ENCODE measurements at regions not wholly inside any gene's neighbourhood (a gene's known extent, or its start where the extent isn't known, plus 50 kb on each side); places are given as distances from the start of the nearest gene placed in this dataset.

DNA sequence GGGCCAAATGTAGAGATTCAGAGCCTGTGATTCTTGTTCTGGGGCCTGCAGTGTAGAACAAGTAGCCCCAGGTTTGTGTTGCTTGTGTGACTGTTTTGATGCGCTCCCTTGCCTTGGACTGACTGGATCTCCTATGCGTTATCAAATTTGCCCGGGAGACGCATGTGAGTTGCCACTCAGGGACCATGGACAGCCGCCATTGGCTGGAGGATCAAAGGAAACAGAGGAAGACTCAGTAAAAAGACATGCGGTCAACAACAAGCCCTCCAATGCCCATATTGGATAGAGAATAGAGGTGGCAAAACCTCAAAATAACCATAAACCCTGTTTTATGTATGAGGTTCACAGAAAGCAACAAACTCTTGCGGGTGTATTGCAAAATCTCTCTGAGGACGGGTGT lies 327.5 kb upstream of the IGFBP7 start:
- 4% methylated on average over 7 of the region's 8 CpGs for WGBS (ENCODE audit: low lambda C conversion rate)
- DNase-seq (ENCODE audit: low spot score) (no peak), ATAC-seq (no peak), FAIRE-seq (no peak)
- no peaks in the 10 kb centered on the region for H4K20me1 ChIP-seq (ENCODE audit: insufficient read depth, low read length)
- H3K4me2 ChIP-seq (ENCODE audit: low read depth, low read length) = no peak overlapping the region
- H3K9me3 ChIP-seq (ENCODE audit: low read length) = no peaks in the 10 kb centered on the region
- H3K36me3 ChIP-seq (replicated peaks in 1 of 2; ENCODE audit: control insufficient read depth in 1 of 2, insufficient read depth in 2 of 2, low read length in 2 of 2) = no peaks in the 10 kb centered on the region
- in situ Hi-C loops (cut with HindIII; ENCODE audit: extremely low pct_ligation_motif_present, low pct_unique_long_range_greater_than_20kb) (no loop called here), intact Hi-C loops (cut with micrococcal nuclease; ENCODE audit: unreplicated experiment) (no loop called here)
- H3K27me3 ChIP-seq (ENCODE audit: control insufficient read depth in 1 of 2, insufficient read depth in 2 of 2, low read length in 2 of 2) = no peaks in the 10 kb centered on the region; a peak in 1 of 5 replicates
- H2AFZ ChIP-seq (ENCODE audit: low read length) = no peak overlapping the region
- ChIA-PET POLR2A (no interaction called here), CTCF (ENCODE audit: low intra/inter-chr PET ratio, low total read pairs) (no interaction called here)
- H3K4me3 ChIP-seq (replicated peaks in 1 of 3; ENCODE audit: insufficient read depth in 1 of 3, low read depth in 2 of 3, low read length in 3 of 3) = no peak overlapping the region
- H3K9ac ChIP-seq (ENCODE audit: insufficient read depth, low read depth, low read length) = no peak overlapping the region
- H3K4me1 ChIP-seq (ENCODE audit: insufficient read depth, low read length) = no peaks in the 10 kb centered on the region
- TF ChIP-seq SOX6 (IDR thresholded peaks at IDR 0.05) = no peak
- TF ChIP-seq SOX6 (CRISPR knock-in tag; IDR thresholded peaks at IDR 0.05) = no peak
- TF ChIP-seq, protein P1, sequence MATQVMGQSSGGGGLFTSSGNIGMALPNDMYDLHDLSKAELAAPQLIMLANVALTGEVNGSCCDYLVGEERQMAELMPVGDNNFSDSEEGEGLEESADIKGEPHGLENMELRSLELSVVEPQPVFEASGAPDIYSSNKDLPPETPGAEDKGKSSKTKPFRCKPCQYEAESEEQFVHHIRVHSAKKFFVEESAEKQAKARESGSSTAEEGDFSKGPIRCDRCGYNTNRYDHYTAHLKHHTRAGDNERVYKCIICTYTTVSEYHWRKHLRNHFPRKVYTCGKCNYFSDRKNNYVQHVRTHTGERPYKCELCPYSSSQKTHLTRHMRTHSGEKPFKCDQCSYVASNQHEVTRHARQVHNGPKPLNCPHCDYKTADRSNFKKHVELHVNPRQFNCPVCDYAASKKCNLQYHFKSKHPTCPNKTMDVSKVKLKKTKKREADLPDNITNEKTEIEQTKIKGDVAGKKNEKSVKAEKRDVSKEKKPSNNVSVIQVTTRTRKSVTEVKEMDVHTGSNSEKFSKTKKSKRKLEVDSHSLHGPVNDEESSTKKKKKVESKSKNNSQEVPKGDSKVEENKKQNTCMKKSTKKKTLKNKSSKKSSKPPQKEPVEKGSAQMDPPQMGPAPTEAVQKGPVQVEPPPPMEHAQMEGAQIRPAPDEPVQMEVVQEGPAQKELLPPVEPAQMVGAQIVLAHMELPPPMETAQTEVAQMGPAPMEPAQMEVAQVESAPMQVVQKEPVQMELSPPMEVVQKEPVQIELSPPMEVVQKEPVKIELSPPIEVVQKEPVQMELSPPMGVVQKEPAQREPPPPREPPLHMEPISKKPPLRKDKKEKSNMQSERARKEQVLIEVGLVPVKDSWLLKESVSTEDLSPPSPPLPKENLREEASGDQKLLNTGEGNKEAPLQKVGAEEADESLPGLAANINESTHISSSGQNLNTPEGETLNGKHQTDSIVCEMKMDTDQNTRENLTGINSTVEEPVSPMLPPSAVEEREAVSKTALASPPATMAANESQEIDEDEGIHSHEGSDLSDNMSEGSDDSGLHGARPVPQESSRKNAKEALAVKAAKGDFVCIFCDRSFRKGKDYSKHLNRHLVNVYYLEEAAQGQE (IDR thresholded peaks at IDR 0.05; ENCODE audit: borderline replicate concordance in 1 of 2, low read depth in 1 of 2, low read length in 2 of 2) = peak in 1 of 2 experiments; percentile 83; a peak in 3 of 4 replicates
- TF ChIP-seq MIER2 (CRISPR knock-in tag; IDR thresholded peaks at IDR 0.05) = 0 out of 2 replicates have a peak, but pooled peaks have one; percentile 32
- BruUV-seq (replicated peaks) = no TSS peak
- H3K27ac ChIP-seq (ENCODE audit: extremely low read length, insufficient read depth, low read length) = no peak overlapping the region
- no peaks in the 10 kb centered on the region for H3K79me2 ChIP-seq (ENCODE audit: insufficient read depth, low read length)

DNA sequence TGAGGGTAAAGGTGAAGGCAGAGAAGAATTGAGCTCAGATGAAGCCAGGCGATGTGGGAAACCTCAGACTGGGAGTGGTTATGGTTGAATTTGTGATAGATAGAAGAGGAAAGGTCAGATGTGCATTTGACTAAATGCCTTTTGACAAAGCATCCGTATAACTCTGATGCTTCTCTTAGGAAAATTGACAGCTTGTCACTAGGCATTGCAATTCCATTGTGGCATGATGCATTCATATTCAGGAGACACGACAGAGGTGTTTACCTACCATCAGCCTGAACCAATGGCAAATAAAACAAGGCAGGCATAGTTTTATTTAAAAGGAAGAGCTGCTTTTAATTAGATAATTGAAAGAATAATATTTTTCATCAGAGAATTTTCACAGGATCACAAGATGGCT lies 325.1 kb upstream of the IGFBP7 start:
- CTCF ChIA-PET (ENCODE audit: low intra/inter-chr PET ratio, low total read pairs) = no interaction called here
- WGBS (ENCODE audit: low lambda C conversion rate) = 18% methylated on average over 3 of the region's 3 CpGs
- ATAC-seq = no peak
- no peak for DNase-seq (ENCODE audit: low spot score)
- intact Hi-C loops (cut with micrococcal nuclease; ENCODE audit: unreplicated experiment) (no loop called here), in situ Hi-C loops (cut with HindIII; ENCODE audit: extremely low pct_ligation_motif_present, low pct_unique_long_range_greater_than_20kb) (no loop called here)
- Histone ChIP-seq H3K79me2 (ENCODE audit: insufficient read depth, low read length) (no peaks in the 10 kb centered on the region), H4K20me1 (ENCODE audit: insufficient read depth, low read length) (no peaks in the 10 kb centered on the region), H3K4me1 (ENCODE audit: insufficient read depth, low read length) (peaks cover 12% of the 10 kb centered on the region), H3K4me3 (replicated peaks in 1 of 3; ENCODE audit: insufficient read depth in 1 of 3, low read depth in 2 of 3, low read length in 3 of 3) (no peak overlapping the region), H3K27ac (ENCODE audit: extremely low read length, insufficient read depth, low read length) (no peak overlapping the region), H3K27me3 (ENCODE audit: control insufficient read depth in 1 of 2, insufficient read depth in 2 of 2, low read length in 2 of 2) (no peaks in the 10 kb centered on the region; a peak in 1 of 5 replicates), H3K9ac (ENCODE audit: insufficient read depth, low read depth, low read length) (no peak overlapping the region), H2AFZ (ENCODE audit: low read length) (no peak overlapping the region), H3K9me3 (ENCODE audit: low read length) (no peaks in the 10 kb centered on the region), H3K4me2 (ENCODE audit: low read depth, low read length) (no peak overlapping the region), H3K36me3 (replicated peaks in 1 of 2; ENCODE audit: control insufficient read depth in 1 of 2, insufficient read depth in 2 of 2, low read length in 2 of 2) (no peaks in the 10 kb centered on the region)
- TF ChIP-seq KAT2B (IDR thresholded peaks at IDR 0.05; ENCODE audit: borderline replicate concordance, low read depth, low read length) (no peak), SP140L (CRISPR knock-in tag; IDR thresholded peaks at IDR 0.05; ENCODE audit: borderline replicate concordance) (no peak), ZNF713 (CRISPR knock-in tag; IDR thresholded peaks at IDR 0.05) (no peak), KDM5A (IDR thresholded peaks at IDR 0.05; ENCODE audit: borderline replicate concordance, low read length) (no peak)
- TF ChIP-seq, protein P2, sequence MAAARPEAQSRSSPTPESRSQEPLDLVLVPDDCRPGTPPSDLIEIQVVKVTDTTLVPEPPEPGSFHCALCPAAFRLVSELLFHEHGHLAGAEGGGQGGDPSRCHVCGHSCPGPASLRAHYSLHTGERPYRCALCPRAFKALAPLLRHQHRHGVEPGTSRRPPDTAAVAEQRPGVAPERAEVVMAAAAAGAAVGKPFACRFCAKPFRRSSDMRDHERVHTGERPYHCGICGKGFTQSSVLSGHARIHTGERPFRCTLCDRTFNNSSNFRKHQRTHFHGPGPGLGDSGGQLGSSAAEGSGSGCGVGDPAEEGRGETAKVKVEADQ (CRISPR knock-in tag; IDR thresholded peaks at IDR 0.05; ENCODE audit: borderline replicate concordance) = no peak
- TF ChIP-seq, protein P3, sequence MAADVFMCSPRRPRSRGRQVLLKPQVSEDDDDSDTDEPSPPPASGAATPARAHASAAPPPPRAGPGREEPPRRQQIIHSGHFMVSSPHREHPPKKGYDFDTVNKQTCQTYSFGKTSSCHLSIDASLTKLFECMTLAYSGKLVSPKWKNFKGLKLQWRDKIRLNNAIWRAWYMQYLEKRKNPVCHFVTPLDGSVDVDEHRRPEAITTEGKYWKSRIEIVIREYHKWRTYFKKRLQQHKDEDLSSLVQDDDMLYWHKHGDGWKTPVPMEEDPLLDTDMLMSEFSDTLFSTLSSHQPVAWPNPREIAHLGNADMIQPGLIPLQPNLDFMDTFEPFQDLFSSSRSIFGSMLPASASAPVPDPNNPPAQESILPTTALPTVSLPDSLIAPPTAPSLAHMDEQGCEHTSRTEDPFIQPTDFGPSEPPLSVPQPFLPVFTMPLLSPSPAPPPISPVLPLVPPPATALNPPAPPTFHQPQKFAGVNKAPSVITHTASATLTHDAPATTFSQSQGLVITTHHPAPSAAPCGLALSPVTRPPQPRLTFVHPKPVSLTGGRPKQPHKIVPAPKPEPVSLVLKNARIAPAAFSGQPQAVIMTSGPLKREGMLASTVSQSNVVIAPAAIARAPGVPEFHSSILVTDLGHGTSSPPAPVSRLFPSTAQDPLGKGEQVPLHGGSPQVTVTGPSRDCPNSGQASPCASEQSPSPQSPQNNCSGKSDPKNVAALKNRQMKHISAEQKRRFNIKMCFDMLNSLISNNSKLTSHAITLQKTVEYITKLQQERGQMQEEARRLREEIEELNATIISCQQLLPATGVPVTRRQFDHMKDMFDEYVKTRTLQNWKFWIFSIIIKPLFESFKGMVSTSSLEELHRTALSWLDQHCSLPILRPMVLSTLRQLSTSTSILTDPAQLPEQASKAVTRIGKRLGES (CRISPR knock-in tag; IDR thresholded peaks at IDR 0.05; ENCODE audit: borderline replicate concordance) = no peak
- no TSS peak for BruUV-seq (replicated peaks)
- FAIRE-seq = no peak
- POLR2A ChIA-PET = no interaction called here

Data from HepG2 (cell line).